GM19467 (cell line): ENCODE measurements at regions not wholly inside any gene's neighbourhood (a gene's known extent, or its start where the extent isn't known, plus 50 kb on each side); places are given as distances from the start of the nearest gene placed in this dataset.

ENCODE experiments used
- ATAC-seq: cut with Tn5 transposase; IDR thresholded peaks from one replicate; pipeline ENCODE4 v1.9.1; 2021; ENCODE audit warnings: mild to moderate bottlenecking, moderate library complexity; ENCODE audit not compliant: unreplicated experiment

DNA sequence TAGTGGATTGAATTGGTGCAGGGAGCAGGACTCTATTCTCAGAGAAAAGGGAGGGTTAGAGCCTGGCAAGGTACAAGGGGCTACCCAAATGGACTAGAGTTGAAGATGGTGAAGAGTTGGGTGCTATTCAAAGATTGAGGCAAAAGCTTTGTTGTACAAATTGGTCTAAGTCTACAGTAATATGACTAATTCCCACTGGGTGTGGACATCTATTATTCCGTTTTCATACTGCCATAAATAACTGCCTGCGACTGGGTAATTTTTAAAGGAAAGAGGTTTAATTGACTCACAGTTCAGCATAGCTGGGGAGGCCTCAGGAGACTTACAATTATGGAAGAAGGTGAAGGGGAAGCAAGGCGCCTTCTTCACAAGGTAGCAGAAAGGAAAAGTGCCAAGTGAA, 266.3 kb downstream of the TPBG start:
- no peak for ATAC-seq

DNA sequence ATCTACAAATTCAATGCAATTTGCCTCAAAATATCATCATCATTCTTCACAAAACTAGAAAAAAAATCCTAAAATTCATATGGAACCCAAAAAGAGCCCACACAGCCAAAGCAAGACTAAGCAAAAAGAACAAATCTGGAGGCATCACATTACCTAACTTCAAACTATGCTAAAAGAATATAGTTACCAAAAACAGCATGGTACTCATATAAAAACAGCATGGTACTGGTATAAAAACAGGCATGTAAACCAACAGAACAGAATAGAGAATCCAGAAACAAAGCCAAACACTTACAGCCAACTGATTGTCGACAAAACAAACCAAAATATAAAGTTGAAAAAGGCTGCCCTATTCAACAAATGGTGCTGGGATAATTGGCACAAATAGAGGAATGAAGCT, 278.1 kb downstream of the TPBG start:
- ATAC-seq = no peak

DNA sequence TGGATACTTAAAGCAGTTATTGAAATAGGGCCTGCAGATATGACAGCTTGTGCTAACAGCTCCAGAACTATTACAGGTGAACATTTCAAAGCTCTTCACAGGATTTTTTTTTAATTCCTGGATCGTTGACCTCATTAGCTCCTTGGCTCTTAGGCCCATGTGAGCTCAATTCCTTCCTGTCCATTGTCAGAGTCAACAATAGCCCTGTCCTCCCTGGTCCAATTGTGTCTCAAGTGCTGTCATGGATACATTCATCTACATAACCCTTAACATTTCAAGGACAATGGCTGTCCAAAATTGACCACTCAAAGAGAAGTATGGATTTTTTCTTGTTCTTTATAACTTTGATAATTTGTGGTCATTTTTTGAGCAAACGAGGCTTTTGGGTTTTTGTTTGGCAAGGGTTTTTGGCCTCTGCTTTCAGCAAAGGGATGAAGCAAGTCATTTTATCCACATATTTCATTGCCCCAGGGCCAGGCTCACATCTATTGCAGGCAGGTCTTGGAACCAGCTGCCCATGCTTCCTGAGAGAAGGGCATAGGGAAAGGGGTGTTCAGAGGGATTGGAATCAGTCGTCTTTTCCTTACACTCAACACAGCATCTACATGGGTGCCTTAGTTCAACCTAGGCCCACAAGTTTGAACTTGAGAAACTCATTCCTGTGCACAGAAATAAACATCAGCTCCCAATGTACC, 282.1 kb downstream of the TPBG start:
- no peak for ATAC-seq

DNA sequence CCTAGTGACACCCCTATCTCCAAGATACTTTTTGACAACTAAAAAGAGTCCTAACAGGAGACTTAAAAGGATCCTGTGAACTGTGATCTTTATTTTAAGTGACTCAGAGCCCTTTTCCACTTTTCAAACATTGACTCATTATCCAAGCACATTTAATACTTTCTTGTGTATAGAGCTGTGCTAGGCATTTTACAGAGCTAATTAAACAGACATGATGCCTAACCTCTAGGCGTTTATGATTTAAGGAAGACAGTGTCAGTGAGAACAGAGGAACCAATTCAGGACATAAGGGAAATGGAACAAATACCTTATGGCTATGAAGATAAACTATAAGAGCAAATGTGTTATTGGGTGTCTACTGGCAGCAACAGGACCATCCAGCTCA, 282.6 kb downstream of the TPBG start:
- ATAC-seq = no peak

DNA sequence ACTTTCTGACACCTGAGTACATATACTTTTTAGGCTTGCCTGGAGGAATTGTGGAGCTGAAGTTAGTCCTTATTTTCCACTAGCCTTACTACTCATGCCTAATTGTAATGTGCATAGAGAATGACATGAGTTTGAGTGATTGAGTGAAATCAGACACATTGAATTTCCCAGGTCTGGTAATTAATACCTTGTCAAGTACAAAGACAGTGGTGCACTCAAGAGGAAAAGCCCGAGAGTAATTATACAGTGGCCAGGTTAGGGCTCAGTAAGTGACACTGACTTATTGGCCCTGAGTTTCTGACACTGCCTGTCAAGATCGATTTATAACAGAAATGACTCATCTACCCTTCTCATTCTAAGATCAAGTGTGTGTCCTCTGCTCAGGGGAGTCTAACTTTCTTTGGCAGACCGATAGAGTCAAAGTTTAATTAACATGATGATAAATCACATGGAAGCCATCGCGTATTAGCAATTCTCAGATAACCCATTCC, 288.3 kb downstream of the TPBG start:
- no peak for ATAC-seq

DNA sequence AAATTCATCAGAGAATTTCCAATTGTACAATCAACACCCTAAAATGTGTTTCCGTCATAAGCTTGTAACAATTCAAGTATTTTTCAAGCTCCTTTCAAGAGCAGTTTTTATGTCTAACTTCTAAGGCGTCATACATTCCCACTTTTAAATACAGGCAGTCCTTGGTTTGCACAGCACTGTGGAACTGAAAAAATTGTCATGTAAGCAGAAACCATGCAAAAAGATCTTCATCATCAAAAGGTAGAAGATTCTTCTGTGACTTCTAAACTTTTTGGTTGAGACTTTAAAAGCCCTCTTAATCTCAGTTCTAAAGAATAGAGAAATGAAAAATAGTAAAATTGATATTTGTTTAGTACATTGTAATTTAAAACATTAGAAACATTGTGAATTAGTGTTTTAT, 315.6 kb downstream of the TPBG start:
- ATAC-seq = no peak

DNA sequence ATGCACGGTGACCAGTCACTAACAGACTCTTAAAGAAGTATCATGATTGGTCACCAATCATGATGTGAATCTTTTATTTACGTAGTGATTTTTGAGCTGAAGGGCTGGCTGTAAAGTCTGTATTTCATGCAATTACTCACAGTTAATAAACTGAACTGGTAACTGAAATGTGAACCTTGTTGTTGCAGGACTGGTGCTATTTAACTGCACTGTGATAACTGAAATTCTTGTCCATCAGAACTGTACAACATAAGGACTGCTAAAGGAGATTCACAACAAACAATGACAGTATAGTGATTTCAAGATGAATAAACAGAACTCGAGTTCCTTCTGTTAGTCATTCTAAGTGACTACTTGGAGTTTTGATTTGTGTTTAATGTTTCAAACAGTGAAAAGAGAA, 316.6 kb downstream of the TPBG start:
- ATAC-seq = no peak

DNA sequence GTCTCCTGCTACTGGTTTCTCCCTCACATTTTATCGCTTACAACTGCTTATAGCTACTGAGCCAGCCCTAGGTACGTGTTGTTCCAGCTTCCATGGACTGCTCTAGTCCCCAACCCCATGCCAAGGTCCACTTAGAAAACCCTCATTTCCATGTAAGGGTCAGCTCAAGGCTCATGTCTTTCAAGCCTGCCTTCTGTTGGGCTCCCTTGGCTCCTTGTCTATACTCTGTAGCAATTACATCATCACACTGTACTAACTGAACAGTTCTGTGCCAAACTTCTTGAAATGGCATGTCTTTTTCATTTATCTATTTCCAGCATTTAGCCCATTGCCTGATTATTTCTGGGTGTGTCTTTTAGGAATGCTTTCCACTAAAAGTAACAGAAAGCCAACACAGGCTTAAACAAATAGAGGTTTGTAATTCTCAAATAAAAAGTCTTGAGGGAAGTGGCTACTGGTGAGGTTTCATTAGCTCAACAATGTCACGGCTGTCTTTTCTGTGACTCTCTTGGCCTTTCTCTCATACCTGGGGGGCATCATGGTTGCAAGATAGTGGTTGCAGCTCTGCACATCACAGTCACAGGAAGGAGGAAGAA, 317.6 kb downstream of the TPBG start:
- no peak for ATAC-seq

DNA sequence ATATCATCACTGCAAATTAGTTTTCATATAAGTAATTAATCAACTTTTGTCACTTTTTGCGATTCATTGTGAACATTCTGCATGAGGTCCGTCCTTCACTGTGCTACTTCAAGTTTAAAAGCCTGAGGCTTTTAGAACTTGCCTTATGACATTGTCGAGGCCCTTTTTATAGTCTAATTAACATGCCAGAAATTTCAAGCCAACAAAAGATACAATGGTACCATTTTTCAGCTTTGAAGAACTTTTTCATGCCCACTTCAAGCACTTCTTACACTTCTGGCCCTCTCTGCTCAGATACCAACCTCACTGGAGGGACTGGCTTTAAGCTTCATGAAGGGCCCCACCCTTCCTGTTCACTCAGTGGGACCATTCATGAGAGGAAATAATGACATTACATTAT, 323.1 kb downstream of the TPBG start:
- no peak for ATAC-seq

DNA sequence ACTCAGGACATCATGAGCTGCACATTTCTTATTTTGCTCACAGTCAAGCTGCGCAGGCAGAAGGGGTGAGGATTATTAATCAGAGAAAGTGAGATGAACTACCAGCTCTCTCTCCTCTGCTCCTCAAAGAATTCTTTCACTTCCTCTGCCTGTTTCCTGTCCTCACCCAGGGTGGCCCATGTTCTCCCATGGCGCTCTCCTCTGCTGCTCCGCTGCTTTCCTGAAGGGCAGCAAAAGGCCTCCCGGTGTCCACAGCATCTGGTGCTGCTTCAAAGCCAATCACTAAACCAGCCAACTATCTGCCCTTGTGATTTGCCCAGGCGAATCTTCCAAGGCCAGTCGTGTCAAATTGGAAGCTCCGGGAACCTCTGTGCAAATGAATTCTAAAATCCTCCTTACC, 324.2 kb downstream of the TPBG start:
- ATAC-seq = no peak

DNA sequence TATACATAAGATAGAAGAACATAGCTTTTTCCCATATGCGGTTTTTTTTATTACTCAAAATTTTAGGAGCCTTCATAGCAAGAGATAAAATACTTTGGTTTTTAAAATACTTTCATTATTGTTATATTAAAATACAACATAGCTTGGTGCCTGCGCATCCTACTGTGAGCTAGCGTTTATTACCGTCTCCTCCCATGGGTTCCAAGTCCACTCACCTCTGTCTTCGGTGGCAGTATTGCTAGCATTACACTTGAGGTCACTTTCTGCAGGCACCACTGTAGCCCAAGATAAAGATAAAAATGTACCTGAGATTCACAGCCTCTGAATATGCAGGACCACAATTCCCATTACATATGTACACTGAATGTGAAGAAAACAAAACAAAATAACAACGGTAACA, 326.7 kb downstream of the TPBG start:
- no peak for ATAC-seq

DNA sequence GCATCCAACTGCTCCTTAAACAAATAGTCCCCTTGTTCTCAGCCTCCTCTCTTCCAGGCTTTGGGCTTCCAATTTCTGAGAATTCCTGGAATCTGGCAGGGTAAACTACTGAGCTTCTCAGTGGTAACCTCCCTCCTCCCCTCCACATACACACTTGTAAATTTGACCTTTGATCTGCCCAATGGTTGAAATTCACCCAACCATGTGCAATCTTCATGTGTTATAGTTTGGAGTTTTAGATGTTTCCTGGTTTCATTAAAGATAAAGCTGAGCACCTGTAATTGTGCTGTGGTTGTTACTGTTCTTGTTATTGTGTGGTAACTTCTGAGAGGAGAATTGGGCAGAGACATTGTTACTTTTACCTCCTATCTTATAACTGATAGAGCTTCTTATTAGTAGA, 328.4 kb downstream of the TPBG start:
- ATAC-seq = no peak

DNA sequence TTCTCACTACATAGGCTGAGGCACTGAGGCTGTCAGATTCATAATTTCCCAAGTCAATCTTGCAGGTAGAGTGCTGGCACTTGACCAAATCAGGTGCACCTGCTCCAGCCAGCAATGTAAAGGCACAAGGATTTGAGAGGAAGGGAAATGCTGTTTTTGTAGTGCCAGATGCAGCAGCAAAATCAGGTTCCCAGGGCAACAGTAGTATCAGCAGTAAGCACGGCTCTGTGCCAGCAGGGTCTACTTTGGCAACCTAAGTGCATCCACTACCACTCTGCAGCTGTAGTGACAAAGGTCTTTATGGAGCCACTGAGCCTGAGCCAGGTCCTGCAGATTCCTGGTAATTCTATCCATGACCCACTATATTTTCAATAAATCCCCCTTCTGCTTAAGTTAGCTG, 329.5 kb downstream of the TPBG start:
- no peak for ATAC-seq

DNA sequence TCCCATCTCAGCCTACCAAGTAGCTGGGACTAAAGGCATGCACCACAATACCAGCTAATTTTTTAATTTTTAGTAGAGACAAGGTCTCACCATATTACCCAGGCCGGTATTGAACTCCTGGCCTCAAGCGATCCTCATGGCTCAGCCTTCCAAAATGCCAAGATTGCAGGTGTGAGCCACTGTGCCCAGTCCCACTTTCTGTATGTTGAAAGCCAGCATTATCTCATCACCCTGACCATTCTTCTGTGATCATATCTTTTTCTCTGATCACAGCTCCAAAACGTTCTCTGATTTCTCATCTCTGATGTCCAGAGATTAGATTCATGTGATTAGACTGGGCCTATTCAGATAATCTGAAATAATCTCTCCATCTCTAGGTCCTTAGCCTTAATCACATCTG, 337.7 kb downstream of the TPBG start:
- no peak for ATAC-seq

DNA sequence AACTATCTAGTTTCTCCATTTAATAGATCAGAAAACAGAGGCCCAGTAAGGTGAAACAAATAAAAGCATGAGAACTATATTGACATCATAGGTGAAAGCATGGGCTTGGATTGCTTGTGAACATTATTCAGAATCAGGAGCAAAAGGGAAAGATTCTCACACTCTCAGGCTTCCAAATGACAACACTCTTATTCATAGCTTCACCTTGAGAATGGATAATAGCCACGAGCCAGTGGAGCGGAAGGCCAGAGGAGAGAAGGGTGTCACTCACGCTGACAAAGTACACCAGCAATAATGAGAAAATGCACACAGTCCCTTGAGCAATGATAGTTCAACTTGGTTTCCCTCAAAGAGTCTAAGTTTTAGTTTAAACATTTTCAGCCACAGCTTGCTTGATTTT, 339.0 kb downstream of the TPBG start:
- no peak for ATAC-seq

DNA sequence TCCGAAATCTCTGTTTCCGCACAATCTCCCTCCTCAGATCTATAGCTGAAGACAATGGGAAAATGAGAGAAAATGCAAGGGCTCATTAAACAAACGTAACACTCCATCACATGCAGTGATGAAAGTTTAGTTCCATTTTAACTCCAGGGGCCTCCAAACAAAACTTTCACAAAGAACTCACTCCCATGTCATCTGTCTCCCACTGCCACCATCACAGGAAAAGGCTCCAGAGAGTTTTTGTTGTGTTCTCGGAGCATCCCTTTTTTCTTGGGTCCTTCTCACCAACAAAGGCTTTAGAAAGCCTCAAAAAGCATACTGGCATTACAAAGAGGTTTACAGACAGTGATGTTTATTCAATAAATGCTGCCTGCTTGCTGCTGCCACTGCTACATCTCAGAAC, 339.6 kb downstream of the TPBG start:
- no peak for ATAC-seq

DNA sequence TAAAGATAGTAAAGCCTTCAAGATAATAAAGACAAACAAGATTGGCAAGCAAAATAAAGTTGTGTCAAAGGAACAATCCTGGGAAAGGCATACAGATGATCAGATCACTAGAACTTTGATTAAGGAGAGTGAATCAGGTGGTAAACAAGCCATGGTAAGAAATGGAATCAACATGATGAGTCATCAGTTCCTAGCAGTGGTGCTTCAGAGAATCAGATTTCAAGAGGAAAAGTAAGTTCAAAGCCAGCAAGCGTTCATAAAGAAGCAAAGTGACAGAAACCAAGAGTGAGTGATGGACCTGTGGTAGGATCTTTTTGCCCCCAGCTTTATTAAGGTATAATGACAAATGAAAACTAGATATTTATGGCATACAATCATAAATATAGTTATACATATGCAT, 340.4 kb downstream of the TPBG start:
- no peak for ATAC-seq

DNA sequence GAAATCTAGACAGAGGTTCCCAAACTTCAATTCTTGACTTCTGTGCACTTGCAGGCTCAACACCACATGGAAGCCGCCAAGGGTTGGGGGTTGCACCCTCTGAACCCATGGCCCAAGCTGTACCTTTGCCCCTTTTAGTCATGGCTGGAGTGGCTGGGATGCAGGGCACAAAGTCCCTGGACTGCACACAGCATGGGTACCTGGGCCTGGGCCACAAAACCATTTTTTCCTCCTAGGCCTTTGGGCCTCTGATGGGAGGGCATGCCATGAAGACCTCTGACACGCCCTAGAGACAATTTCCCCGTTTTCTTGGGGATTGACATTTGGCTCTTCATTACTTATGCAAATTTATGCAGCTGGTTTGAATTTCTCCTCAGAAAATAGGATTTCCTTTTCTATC, 342.0 kb downstream of the TPBG start:
- no peak for ATAC-seq

DNA sequence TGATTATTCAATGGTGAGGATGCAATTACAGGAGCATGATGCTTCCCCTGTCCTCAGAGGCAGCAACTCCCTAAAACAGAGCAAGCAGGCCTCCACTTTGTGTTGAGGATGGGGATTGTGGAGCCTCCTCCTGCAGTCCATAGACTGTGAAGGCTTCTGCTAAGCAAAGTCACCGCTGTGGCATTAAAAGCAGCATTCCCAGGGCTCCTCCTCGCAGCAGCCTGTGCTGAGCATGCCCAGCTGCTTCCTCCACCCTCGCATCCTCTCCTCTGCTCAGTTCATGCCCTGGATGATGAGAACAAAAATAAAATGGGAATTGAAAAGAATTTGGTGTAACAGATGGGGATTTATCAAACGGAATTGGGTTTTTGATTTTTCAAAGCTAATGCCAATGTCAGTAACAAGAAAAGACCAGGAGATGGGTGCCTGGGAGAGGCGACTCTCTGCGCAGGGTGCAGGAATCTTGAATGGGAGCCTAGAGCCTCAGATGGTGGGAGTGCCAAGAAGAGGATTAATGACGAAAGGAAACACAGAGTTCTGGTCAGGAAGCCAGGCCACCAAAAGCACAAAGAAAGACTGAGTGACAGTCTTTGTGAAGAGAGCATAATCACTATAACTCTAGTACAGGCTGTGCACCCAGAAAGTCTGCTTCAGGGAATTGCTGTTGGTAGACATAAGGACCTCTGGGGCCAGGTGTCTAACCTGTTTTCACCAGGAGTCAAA, 347.6 kb downstream of the TPBG start:
- no peak for ATAC-seq

DNA sequence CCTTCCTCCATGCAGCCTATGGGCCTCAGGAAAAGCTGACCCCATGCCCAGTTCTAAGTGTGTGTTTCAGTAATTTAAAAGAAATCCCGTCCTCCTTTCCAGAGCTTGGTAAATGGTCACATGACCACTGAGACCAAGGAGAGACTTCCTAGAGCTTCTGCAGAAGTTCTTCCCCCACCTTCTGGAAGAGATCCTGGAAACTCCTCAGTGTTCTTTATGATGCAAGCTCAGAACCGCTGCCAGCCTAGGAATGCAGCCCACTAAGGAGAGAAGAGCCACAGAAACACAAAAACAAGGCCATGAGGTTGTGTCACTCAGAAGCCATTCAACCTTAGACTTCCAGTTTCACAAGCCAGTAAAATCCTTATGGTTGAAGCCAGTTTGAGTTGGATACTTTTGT, 348.4 kb downstream of the TPBG start:
- ATAC-seq = no peak

DNA sequence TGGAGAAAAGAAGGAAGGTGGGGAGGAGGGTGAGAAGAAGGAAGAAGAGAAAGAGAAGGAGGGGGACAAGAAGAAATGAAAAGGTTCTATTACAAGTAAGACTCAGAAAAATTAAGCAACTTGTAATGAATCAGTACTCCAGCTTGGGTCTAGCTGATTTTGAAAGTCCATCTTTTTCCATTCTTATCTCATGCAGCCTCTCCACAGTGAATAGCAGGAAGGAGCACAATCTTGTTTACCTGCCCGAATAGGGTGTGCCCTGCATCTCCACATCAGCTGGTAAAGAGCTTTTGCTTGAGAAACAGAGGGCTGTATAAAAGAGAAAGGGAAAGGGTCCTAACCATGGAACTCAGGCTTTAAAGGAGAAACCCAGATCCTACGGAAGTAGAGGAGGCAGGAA, 348.8 kb downstream of the TPBG start:
- ATAC-seq = no peak

DNA sequence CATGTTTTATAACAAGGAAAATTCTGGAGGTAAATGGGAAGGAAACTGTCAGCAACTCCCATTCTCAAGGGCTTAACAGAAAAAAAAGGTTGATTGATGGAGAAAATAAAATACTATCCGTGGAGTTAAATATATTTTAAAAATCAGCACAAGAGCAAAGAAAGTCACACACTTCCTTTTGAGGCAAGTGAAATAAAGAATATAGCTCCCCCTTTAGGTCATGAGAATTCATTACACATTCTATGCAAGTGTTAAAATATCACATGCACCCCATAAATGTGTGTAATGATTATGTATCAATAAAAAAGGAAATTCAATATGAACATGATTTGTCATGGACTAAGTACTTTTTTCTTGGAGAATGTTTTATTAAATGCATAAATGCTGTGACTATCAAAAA, 349.2 kb downstream of the TPBG start:
- no peak for ATAC-seq
